ENCODE measurements at regions not wholly inside any gene's neighbourhood (a gene's known extent, or its start where the extent isn't known, plus 50 kb on each side); places are given as distances from the start of the nearest gene placed in this dataset.

- Histone ChIP-seq H3K36me3 (ENCODE audit: insufficient read depth, low read length, poor library complexity, severe bottlenecking) (no peaks in the 10 kb centered on the region), H3K4me3 (ENCODE audit: low read depth, low read length, poor library complexity, severe bottlenecking) (no peak overlapping the region), H3K9me3 (ENCODE audit: low read depth, low read length, poor library complexity, severe bottlenecking) (peaks cover 20% of the 10 kb centered on the region), H3K27ac (ENCODE audit: low read depth, low read length, poor library complexity, severe bottlenecking) (no peak overlapping the region), H3K4me1 (ENCODE audit: insufficient read depth, low read length, poor library complexity, severe bottlenecking) (no peaks in the 10 kb centered on the region), H3K27me3 (replicated peaks; ENCODE audit: insufficient read depth, low read depth, low read length, poor library complexity) (no peaks in the 10 kb centered on the region)
- ChIA-PET POLR2A (ENCODE audit: low non-redundant PET) (no interaction called here), CTCF (no interaction called here)
- no TSS peak for BruUV-seq (replicated peaks)
- TF ChIP-seq EZH2 (IDR thresholded peaks at IDR 0.05; ENCODE audit: borderline replicate concordance, low read depth, low read length, poor library complexity, severe bottlenecking) (no peak), CTCF (conservative IDR thresholded peaks at IDR 0.05; ENCODE audit: low read depth, low read length) (no peak)
- intact Hi-C loops (cut with micrococcal nuclease; ENCODE audit: unreplicated experiment): no loop called here
- no peak for DNase-seq (ENCODE audit: low spot score)
Measured at GRCh38 chr19:28023064-28023463, 1189.9 kb downstream of the UQCRFS1 start.

DNA sequence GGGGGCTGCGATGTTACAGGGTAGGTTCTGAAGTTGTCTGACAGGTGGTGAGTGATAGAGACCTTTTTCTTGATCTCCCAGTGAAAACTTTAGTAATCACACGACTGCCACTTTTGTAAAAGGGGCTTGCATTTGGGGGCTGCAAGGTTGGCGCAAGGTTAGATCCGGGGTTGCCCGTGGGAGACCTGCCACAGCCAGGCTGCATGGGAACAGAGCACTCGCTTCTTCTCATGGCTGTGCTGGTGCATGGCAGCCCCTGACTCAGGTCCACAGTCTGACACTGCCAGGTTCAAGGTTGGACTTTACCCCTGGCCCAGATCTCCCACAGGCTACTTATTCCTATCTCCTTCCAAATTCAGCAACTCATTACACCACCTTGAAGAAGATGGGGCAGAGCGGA, 1190.4 kb downstream of the UQCRFS1 start:
- H3K27me3 ChIP-seq (replicated peaks; ENCODE audit: insufficient read depth, low read depth, low read length, poor library complexity): no peaks in the 10 kb centered on the region
- no peak overlapping the region for H3K27ac ChIP-seq (ENCODE audit: low read depth, low read length, poor library complexity, severe bottlenecking)
- H3K36me3 ChIP-seq (ENCODE audit: insufficient read depth, low read length, poor library complexity, severe bottlenecking): no peaks in the 10 kb centered on the region
- BruUV-seq (replicated peaks): no TSS peak
- peaks cover 20% of the 10 kb centered on the region for H3K9me3 ChIP-seq (ENCODE audit: low read depth, low read length, poor library complexity, severe bottlenecking)
- intact Hi-C loops (cut with micrococcal nuclease; ENCODE audit: unreplicated experiment): no loop called here
- CTCF ChIA-PET: no interaction called here
- no peaks in the 10 kb centered on the region for H3K4me1 ChIP-seq (ENCODE audit: insufficient read depth, low read length, poor library complexity, severe bottlenecking)
- H3K4me3 ChIP-seq (ENCODE audit: low read depth, low read length, poor library complexity, severe bottlenecking): no peak overlapping the region
- TF ChIP-seq CTCF (conservative IDR thresholded peaks at IDR 0.05; ENCODE audit: low read depth, low read length) (no peak), EZH2 (IDR thresholded peaks at IDR 0.05; ENCODE audit: borderline replicate concordance, low read depth, low read length, poor library complexity, severe bottlenecking) (no peak)
- DNase-seq (ENCODE audit: low spot score): no peak
- POLR2A ChIA-PET (ENCODE audit: low non-redundant PET): no interaction called here

GRCh38 chr19:28021259-28022185, 1191.4 kb downstream of the UQCRFS1 start:
- peaks cover 17% of the 10 kb centered on the region for H3K9me3 ChIP-seq (ENCODE audit: low read depth, low read length, poor library complexity, severe bottlenecking)
- H3K4me1 ChIP-seq (ENCODE audit: insufficient read depth, low read length, poor library complexity, severe bottlenecking): no peaks in the 10 kb centered on the region
- ChIA-PET CTCF (no interaction called here), POLR2A (ENCODE audit: low non-redundant PET) (no interaction called here)
- intact Hi-C loops (cut with micrococcal nuclease; ENCODE audit: unreplicated experiment): no loop called here
- no peak for TF ChIP-seq EZH2 (IDR thresholded peaks at IDR 0.05; ENCODE audit: borderline replicate concordance, low read depth, low read length, poor library complexity, severe bottlenecking)
- TF ChIP-seq CTCF (conservative IDR thresholded peaks at IDR 0.05; ENCODE audit: low read depth, low read length): no peak
- no peak overlapping the region for H3K4me3 ChIP-seq (ENCODE audit: low read depth, low read length, poor library complexity, severe bottlenecking)
- no peaks in the 10 kb centered on the region for H3K36me3 ChIP-seq (ENCODE audit: insufficient read depth, low read length, poor library complexity, severe bottlenecking)
- no peaks in the 10 kb centered on the region for H3K27me3 ChIP-seq (replicated peaks; ENCODE audit: insufficient read depth, low read depth, low read length, poor library complexity)
- no peak overlapping the region for H3K27ac ChIP-seq (ENCODE audit: low read depth, low read length, poor library complexity, severe bottlenecking)
- BruUV-seq (replicated peaks): no TSS peak
- no peak for DNase-seq (ENCODE audit: low spot score)
